GM13976 (cell line): ENCODE measurements at regions not wholly inside any gene's neighbourhood (a gene's known extent, or its start where the extent isn't known, plus 50 kb on each side); places are given as distances from the start of the nearest gene placed in this dataset.

Experiments
- DNase-seq: peaks from one replicate; pipeline ENCODE4 v3.0.0; 2012; ENCODE audit warnings: low spot score
- in situ Hi-C: fragments of 300-500 bp; cut with MboI; formaldehyde crosslinking; loops from one replicate; pipeline ENCODE4 v1.12.0; 2022; ENCODE audit warnings: low sequenced_read_pairs, mixed read lengths, inconsistent platforms; ENCODE audit not compliant: unreplicated experiment
- TF ChIP-seq, protein P1 (sequence below): IDR thresholded peaks from 2 replicates; pipeline ENCODE4 v1.5.1; 2012; ENCODE audit warnings: borderline replicate concordance, mild to moderate bottlenecking; ENCODE audit not compliant: insufficient read depth; ENCODE audit errors: extremely low read depth, missing control alignments, control extremely low read depth

- in situ Hi-C loops: no loop called here
These were observed 210.3 kb downstream of the SUCLA2 start for GRCh38 chr13:47790755-47791154.

GRCh38 chr13:47788844-47789243, 212.2 kb downstream of the SUCLA2 start:
- no peak for DNase-seq
- in situ Hi-C loops: no loop called here
- TF ChIP-seq, protein P1, sequence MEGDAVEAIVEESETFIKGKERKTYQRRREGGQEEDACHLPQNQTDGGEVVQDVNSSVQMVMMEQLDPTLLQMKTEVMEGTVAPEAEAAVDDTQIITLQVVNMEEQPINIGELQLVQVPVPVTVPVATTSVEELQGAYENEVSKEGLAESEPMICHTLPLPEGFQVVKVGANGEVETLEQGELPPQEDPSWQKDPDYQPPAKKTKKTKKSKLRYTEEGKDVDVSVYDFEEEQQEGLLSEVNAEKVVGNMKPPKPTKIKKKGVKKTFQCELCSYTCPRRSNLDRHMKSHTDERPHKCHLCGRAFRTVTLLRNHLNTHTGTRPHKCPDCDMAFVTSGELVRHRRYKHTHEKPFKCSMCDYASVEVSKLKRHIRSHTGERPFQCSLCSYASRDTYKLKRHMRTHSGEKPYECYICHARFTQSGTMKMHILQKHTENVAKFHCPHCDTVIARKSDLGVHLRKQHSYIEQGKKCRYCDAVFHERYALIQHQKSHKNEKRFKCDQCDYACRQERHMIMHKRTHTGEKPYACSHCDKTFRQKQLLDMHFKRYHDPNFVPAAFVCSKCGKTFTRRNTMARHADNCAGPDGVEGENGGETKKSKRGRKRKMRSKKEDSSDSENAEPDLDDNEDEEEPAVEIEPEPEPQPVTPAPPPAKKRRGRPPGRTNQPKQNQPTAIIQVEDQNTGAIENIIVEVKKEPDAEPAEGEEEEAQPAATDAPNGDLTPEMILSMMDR: no peak

More at GRCh38 chr13:47790755-47791154, 210.3 kb downstream of the SUCLA2 start:
- DNase-seq: no peak
- TF ChIP-seq, protein P1: no peak

GRCh38 chr13:47774671-47774994, 226.4 kb downstream of the SUCLA2 start:
- TF ChIP-seq, protein P1: no peak
- in situ Hi-C loops: loop anchor here (10.0 kb wide), 1 partner anchor 940 kb away; no protein-coding TSS in a partner anchor
- no peak for DNase-seq

- in situ Hi-C loops: no loop called here
- no peak for DNase-seq
- TF ChIP-seq, protein P1: no peak
These were observed 236.3 kb downstream of the SUCLA2 start for GRCh38 chr13:47764817-47765216.

DNA sequence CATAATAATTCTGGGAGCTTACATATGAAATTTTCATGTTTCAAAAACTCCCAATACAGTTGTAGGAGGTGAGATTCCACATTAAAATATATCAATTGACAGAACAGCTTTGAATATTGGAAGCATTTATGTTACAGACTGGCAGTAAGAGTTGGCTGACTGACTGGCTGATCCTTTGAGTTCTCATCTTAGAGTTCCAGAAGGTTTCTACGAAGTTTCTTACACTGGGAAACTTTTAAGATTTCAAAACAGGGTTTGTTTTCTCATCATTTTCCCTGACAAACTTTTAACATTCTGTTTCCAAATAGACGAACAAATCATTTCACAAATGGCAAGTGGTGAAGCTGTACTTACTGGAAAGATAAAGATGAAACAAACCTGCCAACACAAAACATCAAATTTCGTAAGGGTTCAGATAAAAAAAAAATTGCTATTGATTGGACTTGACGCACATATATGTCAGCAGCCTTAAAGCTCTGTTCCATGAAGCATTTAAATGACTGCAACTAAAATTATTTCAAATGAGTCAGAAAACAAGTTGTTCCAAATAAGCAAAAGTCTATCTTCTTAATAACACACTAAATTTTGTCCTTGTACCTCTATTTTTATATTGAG, 243.5 kb downstream of the SUCLA2 start:
- TF ChIP-seq, protein P1: no peak
- in situ Hi-C loops: no loop called here
- no peak for DNase-seq

- in situ Hi-C loops: no loop called here
- DNase-seq: no peak
These were observed 253.2 kb downstream of the SUCLA2 start for GRCh38 chr13:47747901-47748300.

More at GRCh38 chr13:47747901-47748300, 253.2 kb downstream of the SUCLA2 start:
- TF ChIP-seq, protein P1: no peak
